Activated naive CD8-positive, alpha-beta T cell treated with anti-CD3 and anti-CD28 coated beads for 36 hours (primary cell): ENCODE measurements at regions not wholly inside any gene's neighbourhood (a gene's known extent, or its start where the extent isn't known, plus 50 kb on each side); places are given as distances from the start of the nearest gene placed in this dataset.
"Not testable (repeated sequence)": the region's sequence is repeated elsewhere in the genome, so short reads cannot be mapped to it uniquely, and the experiment has no call there.

ENCODE experiments used
- DNase-seq: peaks from one replicate; pipeline ENCODE4 v3.0.0; 2021
- H3K27ac Mint-ChIP-seq: one replicate; pipeline ENCODE4 v1.8.0; 2022; ENCODE audit warnings: mild to moderate bottlenecking, moderate library complexity, mixed read lengths
- H3K27me3 Mint-ChIP-seq: one replicate; pipeline ENCODE4 v1.8.0; 2022; ENCODE audit warnings: mild to moderate bottlenecking, mixed read lengths
- H3K36me3 Mint-ChIP-seq: one replicate; pipeline ENCODE4 v1.8.0; 2021; ENCODE audit warnings: mild to moderate bottlenecking, mixed read lengths
- H3K4me1 Mint-ChIP-seq: one replicate; pipeline ENCODE4 v1.8.0; 2021; ENCODE audit warnings: mixed read lengths
- H3K4me3 Mint-ChIP-seq: one replicate; pipeline ENCODE4 v1.8.0; 2022; ENCODE audit warnings: mild to moderate bottlenecking, moderate library complexity, mixed read lengths
- H3K9me3 Mint-ChIP-seq: one replicate; pipeline ENCODE4 v1.8.0; 2022; ENCODE audit warnings: mixed read lengths

- no peaks in the 10 kb centered on the region for H3K36me3 Mint-ChIP-seq
- no peaks in the 10 kb centered on the region for H3K9me3 Mint-ChIP-seq
- H3K27me3 Mint-ChIP-seq = no peaks in the 10 kb centered on the region
- no peaks in the 10 kb centered on the region for H3K4me1 Mint-ChIP-seq
- H3K4me3 Mint-ChIP-seq = no peak overlapping the region
- DNase-seq = no peak
- H3K27ac Mint-ChIP-seq = no peak overlapping the region
These were observed 119.3 kb upstream of the FSCB start for GRCh38 chr14:44626423-44626822.

GRCh38 chr14:44625098-44625497 is 118.0 kb upstream of the FSCB start:
- H3K36me3 Mint-ChIP-seq = no peaks in the 10 kb centered on the region
- no peak for DNase-seq
- no peaks in the 10 kb centered on the region for H3K27me3 Mint-ChIP-seq
- no peaks in the 10 kb centered on the region for H3K9me3 Mint-ChIP-seq
- no peak overlapping the region for H3K4me3 Mint-ChIP-seq
- no peaks in the 10 kb centered on the region for H3K4me1 Mint-ChIP-seq
- H3K27ac Mint-ChIP-seq = no peak overlapping the region

- no peaks in the 10 kb centered on the region for H3K36me3 Mint-ChIP-seq
- no peak overlapping the region for H3K4me3 Mint-ChIP-seq
These were observed 113.3 kb upstream of the FSCB start for GRCh38 chr14:44620121-44621019.

GRCh38 chr14:44616204-44616603 is 109.1 kb upstream of the FSCB start:
- H3K36me3 Mint-ChIP-seq = no peaks in the 10 kb centered on the region
- H3K4me1 Mint-ChIP-seq = no peaks in the 10 kb centered on the region
- H3K27me3 Mint-ChIP-seq = peaks cover 3% of the 10 kb centered on the region
- no peak overlapping the region for H3K4me3 Mint-ChIP-seq
- DNase-seq = no peak
- no peak overlapping the region for H3K27ac Mint-ChIP-seq
- no peaks in the 10 kb centered on the region for H3K9me3 Mint-ChIP-seq

More at GRCh38 chr14:44620121-44621019, 113.3 kb upstream of the FSCB start:
- DNase-seq = no peak
- no peaks in the 10 kb centered on the region for H3K4me1 Mint-ChIP-seq
- no peak overlapping the region for H3K27ac Mint-ChIP-seq
- H3K9me3 Mint-ChIP-seq = no peaks in the 10 kb centered on the region
- peaks cover 3% of the 10 kb centered on the region for H3K27me3 Mint-ChIP-seq

- Mint-ChIP-seq H3K4me3 (no peak overlapping the region), H3K27me3 (peaks cover 6% of the 10 kb centered on the region), H3K27ac (no peak overlapping the region), H3K9me3 (no peaks in the 10 kb centered on the region), H3K4me1 (no peaks in the 10 kb centered on the region), H3K36me3 (no peaks in the 10 kb centered on the region)
- no peak for DNase-seq
These were observed 106.1 kb upstream of the FSCB start for GRCh38 chr14:44613061-44613712.

GRCh38 chr14:44612002-44612401 is 104.9 kb upstream of the FSCB start:
- H3K9me3 Mint-ChIP-seq = no peaks in the 10 kb centered on the region
- no peak for DNase-seq
- H3K27ac Mint-ChIP-seq = no peak overlapping the region
- peaks cover 6% of the 10 kb centered on the region for H3K27me3 Mint-ChIP-seq
- no peak overlapping the region for H3K4me3 Mint-ChIP-seq
- H3K4me1 Mint-ChIP-seq = no peaks in the 10 kb centered on the region
- H3K36me3 Mint-ChIP-seq = no peaks in the 10 kb centered on the region

- H3K36me3 Mint-ChIP-seq = no peaks in the 10 kb centered on the region
- no peak overlapping the region for H3K4me3 Mint-ChIP-seq
- H3K4me1 Mint-ChIP-seq = no peaks in the 10 kb centered on the region
- H3K27me3 Mint-ChIP-seq = peaks cover 6% of the 10 kb centered on the region
- H3K27ac Mint-ChIP-seq = no peak overlapping the region
- DNase-seq = no peak
- no peaks in the 10 kb centered on the region for H3K9me3 Mint-ChIP-seq
These were observed 102.9 kb upstream of the FSCB start for GRCh38 chr14:44609876-44610510.

GRCh38 chr14:44609201-44609600 is 102.1 kb upstream of the FSCB start:
- H3K4me1 Mint-ChIP-seq = no peaks in the 10 kb centered on the region
- no peak overlapping the region for H3K4me3 Mint-ChIP-seq
- DNase-seq = no peak
- H3K27ac Mint-ChIP-seq = no peak overlapping the region
- no peaks in the 10 kb centered on the region for H3K9me3 Mint-ChIP-seq
- no peaks in the 10 kb centered on the region for H3K36me3 Mint-ChIP-seq
- peaks cover 6% of the 10 kb centered on the region for H3K27me3 Mint-ChIP-seq

- Mint-ChIP-seq H3K36me3 (no peaks in the 10 kb centered on the region), H3K9me3 (no peaks in the 10 kb centered on the region), H3K4me1 (no peaks in the 10 kb centered on the region), H3K27ac (no peak overlapping the region), H3K4me3 (no peak overlapping the region), H3K27me3 (peaks cover 6% of the 10 kb centered on the region)
- DNase-seq = no peak
These were observed 100.6 kb upstream of the FSCB start for GRCh38 chr14:44607701-44608100.

- no peak overlapping the region for H3K4me3 Mint-ChIP-seq
- H3K36me3 Mint-ChIP-seq = no peaks in the 10 kb centered on the region
- DNase-seq = no peak
- H3K27ac Mint-ChIP-seq = no peak overlapping the region
- H3K27me3 Mint-ChIP-seq = peaks cover 6% of the 10 kb centered on the region
- H3K4me1 Mint-ChIP-seq = no peaks in the 10 kb centered on the region
- no peaks in the 10 kb centered on the region for H3K9me3 Mint-ChIP-seq
These were observed 99.5 kb upstream of the FSCB start for GRCh38 chr14:44606576-44606975.

GRCh38 chr14:44601266-44601665 is 94.2 kb upstream of the FSCB start:
- not testable (repeated sequence) for H3K4me1 Mint-ChIP-seq, H3K9me3 Mint-ChIP-seq, H3K4me3 Mint-ChIP-seq, H3K27ac Mint-ChIP-seq, H3K36me3 Mint-ChIP-seq, H3K27me3 Mint-ChIP-seq, DNase-seq

GRCh38 chr14:44589180-44589579 is 82.1 kb upstream of the FSCB start:
- no peaks in the 10 kb centered on the region for H3K36me3 Mint-ChIP-seq
- no peaks in the 10 kb centered on the region for H3K9me3 Mint-ChIP-seq
- no peak for DNase-seq
- H3K4me1 Mint-ChIP-seq = no peaks in the 10 kb centered on the region
- no peak overlapping the region for H3K4me3 Mint-ChIP-seq
- H3K27ac Mint-ChIP-seq = no peak overlapping the region
- H3K27me3 Mint-ChIP-seq = no peaks in the 10 kb centered on the region

GRCh38 chr14:44586910-44587309 is 79.8 kb upstream of the FSCB start:
- Mint-ChIP-seq H3K4me1 (no peaks in the 10 kb centered on the region), H3K27ac (no peak overlapping the region), H3K27me3 (no peaks in the 10 kb centered on the region), H3K9me3 (peaks cover 7% of the 10 kb centered on the region), H3K4me3 (no peak overlapping the region), H3K36me3 (no peaks in the 10 kb centered on the region)
- DNase-seq = no peak

GRCh38 chr14:44576356-44576755 is 69.3 kb upstream of the FSCB start:
- Mint-ChIP-seq H3K4me3 (no peak overlapping the region), H3K4me1 (no peaks in the 10 kb centered on the region), H3K27ac (no peak overlapping the region), H3K36me3 (no peaks in the 10 kb centered on the region), H3K27me3 (no peaks in the 10 kb centered on the region), H3K9me3 (peaks cover 16% of the 10 kb centered on the region)
- no peak for DNase-seq

- H3K9me3 Mint-ChIP-seq = peaks cover 9% of the 10 kb centered on the region
- H3K4me1 Mint-ChIP-seq = no peaks in the 10 kb centered on the region
- H3K36me3 Mint-ChIP-seq = no peaks in the 10 kb centered on the region
- H3K27ac Mint-ChIP-seq = no peak overlapping the region
- DNase-seq = no peak
- no peaks in the 10 kb centered on the region for H3K27me3 Mint-ChIP-seq
- H3K4me3 Mint-ChIP-seq = no peak overlapping the region
These were observed 60.9 kb upstream of the FSCB start for GRCh38 chr14:44567997-44568396.
